ENCODE measurements at regions not wholly inside any gene's neighbourhood (a gene's known extent, or its start where the extent isn't known, plus 50 kb on each side); places are given as distances from the start of the nearest gene placed in this dataset.

DNA sequence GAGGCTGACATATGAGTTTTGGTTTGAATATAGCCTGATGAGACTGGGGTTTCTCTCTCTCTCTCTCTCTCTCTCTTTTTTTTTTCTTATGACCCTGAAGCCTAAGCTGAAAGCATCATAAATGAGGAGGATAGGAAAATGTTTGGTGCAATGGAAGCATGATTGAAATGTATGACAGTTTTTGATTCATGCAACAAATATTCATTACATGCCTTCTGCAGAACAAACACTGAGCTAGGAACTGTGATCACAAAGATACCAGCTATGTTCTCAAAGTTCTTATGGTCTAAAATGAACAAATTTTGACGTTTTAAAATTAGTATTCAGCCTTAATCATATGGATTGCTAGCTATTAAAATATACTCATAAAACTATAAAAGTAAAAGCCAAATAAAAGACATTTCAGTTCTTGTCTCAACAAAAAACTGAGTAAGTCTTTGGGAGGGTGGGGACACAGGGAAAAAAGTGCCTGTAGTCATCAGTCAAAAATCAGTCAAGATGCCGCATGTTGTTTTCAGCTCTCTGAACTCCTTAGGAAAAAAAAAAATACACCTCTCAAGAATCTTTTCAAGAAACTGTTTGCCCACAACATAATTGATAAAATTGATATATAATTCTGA lies 57.2 kb downstream of the NKX6-1 start:
- DNase-seq (ENCODE audit: low read depth, low spot score) = no peak

DNA sequence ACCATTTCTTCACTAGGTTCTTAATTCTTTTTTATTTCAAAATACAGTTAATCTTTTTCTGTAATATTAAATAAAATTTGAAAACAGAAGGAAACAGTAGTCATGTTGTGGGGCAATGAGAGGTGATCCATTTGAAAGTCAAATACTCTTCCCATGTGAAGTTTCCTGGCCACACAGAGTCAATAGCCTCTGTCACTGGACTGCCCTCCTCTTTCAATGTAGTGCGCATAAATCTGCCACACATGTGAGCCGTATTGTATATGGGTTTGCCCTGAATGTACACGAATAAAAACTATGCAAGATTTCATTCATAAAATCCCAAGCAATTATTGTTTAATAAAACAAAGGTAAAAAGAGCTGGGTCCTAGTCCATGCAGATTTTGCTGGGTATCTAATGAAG lies 59.1 kb downstream of the NKX6-1 start:
- no peak for DNase-seq (ENCODE audit: low read depth, low spot score)

DNA sequence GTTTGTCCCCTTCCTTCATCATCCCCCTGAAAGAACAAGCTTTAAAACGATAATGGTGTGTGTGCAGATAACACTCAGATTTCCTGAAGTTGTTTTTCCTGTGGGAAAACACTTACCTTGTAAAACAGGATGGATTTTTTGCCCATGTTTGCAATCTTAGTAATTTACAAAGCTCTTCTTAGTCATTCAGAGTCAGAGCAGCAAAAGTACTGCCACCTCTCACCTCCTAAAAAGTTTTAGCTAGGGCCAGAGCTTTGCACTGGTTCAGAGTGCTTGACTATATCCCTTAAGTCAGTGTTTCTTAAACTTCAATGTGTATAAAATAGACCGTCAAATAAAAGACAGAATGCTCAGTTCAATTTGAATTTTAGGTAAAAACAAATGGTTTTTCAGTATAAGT lies 62.3 kb downstream of the NKX6-1 start:
- no peak for DNase-seq (ENCODE audit: low read depth, low spot score)

DNA sequence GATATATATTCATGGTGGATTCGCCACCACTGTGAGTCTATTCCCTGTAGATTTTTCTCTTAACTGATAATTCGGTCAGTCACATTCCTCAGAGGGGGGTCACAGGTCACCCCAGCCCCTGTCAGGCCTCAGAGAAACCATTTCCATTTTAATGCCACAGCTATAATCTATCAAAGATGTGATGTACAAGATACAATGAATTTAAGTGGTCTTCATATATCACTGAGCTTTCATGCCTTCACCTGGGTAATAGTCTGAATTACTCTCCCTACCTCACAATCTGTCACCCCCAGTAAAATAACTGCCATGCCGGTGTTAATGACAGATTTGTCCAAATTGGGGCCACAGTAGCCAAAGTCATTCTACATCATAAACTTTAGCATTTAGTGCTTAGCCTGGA lies 64.7 kb downstream of the NKX6-1 start:
- no peak for DNase-seq (ENCODE audit: low read depth, low spot score)

DNA sequence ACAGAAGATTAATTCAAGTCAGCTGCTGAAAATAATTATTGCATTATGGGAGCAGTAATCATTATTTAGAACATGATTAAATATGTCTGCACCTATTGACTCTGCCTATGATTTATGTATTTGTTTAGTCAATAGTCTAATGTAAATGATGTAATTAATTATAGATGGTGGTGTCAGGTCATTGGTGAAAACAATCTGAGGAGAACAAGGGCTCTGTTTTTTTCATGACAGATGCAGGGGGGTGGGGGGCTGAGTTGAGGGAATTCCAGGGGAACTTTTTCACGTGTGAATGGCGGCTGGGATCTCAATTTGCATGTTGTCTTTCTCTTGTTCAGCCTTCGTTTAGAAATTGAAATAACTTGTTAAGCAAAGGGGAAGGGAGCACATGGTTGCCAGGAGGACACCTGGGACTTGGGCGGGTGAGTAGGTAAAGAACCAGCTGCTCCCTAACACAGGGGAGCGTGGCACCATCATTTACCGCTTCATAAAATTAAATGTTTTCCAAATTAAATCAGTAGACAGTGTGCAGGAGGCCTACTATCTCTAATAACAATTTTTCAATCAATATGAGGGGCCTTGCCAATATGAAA lies 65.4 kb downstream of the NKX6-1 start:
- no peak for DNase-seq (ENCODE audit: low read depth, low spot score)

DNA sequence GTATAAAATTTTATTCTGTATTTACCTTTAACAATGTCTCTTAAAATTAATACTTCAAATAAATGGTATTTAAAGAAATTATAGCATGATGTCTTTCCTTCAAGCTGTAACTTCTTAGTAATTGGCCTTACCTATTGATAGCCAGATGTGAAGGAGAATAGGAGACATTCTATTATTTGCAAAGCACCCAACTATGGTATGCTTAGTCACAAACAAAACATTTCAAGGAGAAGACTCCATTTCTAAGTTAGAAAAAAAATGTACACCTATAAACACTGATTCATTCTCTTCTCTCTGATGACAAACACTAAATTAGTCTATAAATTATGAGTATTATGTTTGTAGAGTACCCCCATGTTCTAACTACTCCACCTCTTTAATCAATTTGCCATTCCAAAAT lies 66.4 kb downstream of the NKX6-1 start:
- no peak for DNase-seq (ENCODE audit: low read depth, low spot score)

DNA sequence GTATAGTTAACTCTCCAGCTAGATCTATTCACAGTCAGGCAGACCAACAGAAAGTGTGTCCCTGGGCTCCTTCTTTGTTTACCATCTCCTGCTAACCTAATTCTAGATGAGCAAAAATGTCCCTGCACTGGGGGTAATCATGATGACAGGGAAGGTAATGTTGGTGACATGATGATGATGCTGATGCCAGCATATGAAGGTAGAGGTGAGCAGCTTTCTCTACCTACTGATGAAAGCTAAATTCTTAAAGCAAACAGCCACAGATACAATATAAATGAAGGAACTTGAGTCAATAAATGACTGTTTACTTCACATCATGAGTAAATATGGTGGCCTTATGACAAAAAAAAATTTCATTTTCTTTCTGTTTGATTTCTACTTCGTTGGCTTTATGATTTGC lies 78.5 kb downstream of the NKX6-1 start:
- DNase-seq (ENCODE audit: low read depth, low spot score) = no peak

DNA sequence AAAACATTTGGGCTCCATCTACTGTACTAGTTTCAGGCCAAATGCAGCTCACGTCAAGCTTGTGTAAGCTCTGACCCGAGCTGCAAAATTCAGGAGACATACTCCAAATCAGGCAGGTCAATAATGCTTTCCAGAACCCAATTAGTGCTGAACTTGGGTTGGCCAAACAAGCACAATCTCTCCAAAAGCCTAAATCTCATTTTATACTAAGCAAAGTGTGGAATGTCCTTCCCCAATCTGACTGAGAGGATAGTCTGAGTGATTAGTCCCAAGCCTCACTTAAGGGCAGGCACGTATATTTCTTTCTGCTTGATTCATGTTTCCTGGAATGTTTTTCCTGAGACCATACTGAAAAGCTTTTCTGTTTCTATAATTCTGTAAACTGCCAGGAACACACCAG lies 79.9 kb downstream of the NKX6-1 start:
- DNase-seq (ENCODE audit: low read depth, low spot score) = no peak

DNA sequence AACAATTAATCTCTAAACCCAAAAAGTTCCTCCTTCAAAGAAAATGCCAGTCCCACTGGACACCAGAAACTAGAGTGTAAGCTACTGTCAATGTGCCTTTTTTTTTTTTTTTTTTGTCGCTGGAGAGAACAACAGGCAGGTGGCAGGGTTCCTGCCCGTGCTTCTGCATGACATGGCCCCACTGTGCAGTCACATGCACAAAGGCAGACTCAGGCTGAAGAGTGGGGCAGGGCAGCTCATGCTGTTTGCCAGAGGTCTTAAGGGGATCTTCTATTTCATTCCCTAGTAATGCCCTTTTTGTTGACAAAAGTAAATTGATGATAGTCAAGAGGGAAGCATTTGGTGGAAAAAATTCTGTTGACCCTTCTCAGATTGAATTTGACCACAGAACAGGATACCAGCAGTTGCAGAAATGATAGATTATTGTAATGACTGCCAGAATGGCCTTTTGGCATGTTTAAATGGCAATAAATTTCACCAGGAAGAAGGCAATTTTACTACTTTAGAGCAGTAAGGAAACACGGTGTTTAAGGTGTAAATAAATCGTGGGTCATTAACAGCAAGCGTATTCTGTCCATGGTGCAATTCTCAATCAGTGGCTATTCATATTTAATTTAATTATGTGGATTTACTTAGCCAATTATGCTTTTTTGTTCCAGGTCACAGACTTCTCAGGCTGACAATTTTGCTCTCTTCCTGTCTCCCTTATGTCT lies 80.9 kb downstream of the NKX6-1 start:
- DNase-seq (ENCODE audit: low read depth, low spot score) = peak; percentile 4

DNA sequence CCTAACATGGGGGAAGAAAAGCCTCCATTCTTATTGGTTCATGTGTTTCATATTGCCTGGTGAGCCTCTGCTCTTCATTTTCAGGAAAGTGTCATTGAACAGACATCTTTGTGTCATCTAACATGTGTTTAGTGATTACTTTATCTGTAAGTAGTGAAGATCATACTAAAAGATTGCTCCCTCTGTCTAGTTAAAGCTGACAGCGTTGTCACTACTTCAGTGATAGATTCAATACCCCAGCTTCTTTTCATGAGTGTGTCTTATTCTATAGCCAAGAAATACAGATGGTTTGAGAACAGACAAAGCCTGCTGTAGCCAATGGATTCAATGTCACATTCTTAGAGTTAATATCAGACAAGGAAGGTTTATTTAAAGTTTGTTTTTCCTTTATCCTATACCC lies 85.1 kb downstream of the NKX6-1 start:
- no peak for DNase-seq (ENCODE audit: low read depth, low spot score)

DNA sequence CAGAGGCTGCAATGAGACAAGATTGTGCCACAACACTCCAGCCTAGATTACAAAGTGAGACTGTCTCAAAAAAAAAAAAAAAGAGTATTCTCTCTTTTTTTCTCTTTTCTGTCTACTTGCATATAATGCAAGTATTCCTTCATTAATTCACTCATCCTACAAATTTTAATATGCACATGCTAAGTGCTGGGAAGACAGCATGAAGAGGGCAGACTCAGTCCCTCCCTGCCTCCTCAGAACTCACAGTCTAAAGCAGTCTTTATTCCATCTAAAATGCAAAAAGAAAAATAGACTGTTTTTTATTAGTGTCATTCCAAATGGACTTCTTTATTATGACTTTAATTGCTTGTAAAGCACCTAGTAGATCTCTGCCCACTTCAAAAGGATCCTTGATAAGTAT lies 85.6 kb downstream of the NKX6-1 start:
- DNase-seq (ENCODE audit: low read depth, low spot score) = no peak

DNA sequence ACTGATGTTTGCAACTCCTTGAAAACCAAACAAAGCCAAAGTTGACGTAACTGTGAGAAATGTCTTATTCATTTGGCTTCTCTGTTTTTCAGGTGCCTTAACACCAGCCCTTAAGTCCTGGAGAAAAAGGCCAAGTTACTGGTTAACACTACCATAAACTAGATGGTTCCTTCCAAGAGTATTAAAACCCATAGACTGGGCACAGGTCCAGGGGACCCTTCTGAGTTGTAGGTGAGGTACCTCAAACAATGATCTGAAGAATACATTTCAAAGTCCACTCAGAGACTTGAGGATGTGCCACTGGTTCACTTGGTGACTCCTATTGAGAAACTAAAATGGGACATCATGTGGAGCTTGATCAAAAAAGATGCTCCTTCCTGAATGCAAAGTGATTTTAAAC lies 87.0 kb downstream of the NKX6-1 start:
- no peak for DNase-seq (ENCODE audit: low read depth, low spot score)

DNA sequence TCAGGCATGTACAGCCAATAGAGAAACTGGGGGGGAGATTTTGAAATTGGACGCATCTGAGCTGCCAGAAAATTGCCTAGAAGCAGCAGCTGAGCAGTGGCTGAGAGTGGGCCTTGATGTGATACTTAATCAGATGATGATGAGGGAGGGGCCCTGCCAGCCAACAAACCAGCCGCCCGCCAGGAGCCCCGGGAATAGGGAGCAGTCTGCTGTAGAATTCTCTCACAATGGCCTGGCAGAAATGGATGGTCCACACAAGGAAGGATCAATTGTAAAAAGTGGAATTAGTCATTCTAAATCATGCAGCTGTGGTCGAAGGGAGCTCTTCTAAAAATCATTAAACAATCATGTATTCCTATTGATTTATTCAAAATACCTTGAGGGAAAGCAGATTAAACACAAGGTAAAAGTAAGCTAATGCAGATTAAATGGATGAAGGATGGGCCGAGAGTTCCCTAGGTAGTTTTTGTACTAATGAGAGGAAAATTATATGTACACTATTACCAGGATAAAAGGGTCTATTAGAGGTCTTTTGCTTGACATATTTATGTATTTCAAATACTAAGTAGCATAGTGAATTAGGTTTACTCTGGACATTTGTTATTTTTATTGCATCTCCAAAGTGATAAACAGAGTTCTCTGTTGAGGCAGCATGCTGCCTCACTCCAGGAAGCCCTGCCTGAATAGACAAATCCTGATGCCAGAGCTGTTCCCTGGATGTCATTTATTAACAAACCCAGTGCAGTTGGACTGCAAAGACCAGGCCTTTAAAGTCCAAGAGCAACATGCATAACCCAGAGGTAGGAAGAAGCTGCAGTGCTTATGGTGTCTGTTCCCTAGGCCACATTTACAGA lies 91.3 kb downstream of the NKX6-1 start:
- DNase-seq (ENCODE audit: low read depth, low spot score) = no peak

DNA sequence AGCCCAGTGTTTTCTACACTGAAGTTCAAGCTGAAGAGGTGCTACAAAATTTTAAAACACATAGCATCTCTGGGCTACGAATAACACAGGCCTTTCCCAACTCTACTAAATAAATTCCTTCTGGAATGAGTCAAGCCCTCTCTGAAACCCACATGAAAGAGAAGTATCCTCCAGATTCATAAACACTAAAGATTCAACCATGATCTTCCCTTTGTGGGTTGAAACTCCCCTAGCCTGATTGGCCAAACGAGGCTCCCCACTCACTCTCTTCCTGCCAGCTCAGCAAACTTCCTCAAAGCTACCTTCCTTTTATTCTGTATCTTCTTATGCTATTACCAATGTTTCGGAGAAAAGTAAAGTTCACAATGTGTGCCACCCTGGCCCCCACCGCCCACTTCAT lies 95.4 kb downstream of the NKX6-1 start:
- DNase-seq (ENCODE audit: low read depth, low spot score) = no peak

DNA sequence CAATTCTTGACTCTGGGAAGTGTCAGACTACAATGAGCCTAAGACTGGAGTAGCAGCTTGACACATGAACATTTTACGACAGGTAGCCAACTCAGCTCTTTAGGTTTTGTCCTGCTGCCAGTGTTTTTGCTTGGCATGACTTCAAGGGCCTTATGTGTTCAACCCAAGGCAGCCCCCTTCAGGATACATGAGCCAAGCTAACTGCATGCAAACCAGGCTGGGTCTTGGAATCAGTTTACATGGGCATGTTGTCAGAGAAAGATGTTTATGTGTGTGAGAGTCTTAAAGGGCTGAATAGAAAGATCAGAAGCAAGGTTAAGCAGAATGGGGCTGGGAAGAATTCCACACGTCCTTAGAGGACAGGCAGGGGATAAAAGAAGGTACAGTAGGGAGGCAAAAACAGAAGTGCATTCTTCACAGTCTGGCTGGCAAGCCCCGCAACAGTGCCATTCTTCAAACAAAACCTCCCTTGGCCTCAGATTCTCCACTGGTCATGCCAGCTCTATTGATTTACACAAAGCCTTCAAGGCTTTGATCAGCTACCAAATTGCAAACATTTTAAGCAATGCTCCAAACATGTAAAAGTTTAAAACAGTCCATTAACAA lies 97.3 kb downstream of the NKX6-1 start:
- no peak for DNase-seq (ENCODE audit: low read depth, low spot score)

DNA sequence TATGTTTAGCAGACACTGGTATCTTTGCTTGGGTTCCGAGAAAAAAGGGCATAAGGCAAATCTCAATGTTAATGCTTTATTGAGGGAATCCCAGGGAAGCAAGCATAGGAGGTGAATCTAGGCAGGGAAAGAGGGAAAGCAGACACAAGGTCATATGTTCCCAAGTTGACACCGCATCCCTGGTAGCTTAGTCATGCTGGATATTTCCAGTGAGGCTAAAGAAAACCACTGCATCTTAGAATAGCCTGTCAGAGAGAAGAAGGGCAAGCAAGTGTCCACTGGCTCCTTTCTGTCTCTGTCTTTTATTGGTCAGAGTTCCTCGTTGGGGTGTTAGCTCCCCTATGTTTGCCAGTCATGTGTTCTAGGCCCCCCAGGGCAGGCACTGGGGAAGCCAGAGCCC lies 104.7 kb downstream of the NKX6-1 start:
- no peak for DNase-seq (ENCODE audit: low read depth, low spot score)

DNA sequence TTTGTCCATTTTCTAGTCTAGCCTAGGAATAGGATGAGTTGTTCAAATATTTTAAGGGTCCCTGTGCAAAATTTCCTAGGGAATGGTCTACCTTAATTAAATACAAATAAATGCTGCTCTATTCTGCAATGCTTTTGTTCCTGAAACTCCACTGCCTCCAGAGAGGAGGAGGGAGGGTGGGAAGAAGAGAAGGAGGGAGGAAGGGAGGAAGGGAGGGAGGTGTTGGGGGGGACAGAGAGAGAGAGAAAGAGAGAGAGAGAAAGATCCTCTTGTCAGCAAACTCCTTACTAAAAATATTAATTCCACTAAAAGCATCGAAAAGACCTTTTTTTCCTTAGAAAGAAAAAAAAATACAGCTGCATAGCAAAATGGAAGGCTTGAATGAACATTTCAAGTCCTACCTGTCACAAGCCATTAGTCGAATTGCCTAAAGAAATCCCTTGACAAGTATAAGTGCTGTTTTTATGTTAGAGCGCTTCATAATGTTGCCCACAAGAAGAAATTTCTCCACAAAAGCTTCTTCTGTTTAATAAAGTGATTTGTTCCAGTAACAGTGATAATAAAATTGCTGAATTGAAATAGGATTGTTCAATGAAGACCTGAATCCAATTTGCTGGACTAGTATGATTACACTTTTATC lies 106.0 kb downstream of the NKX6-1 start:
- DNase-seq (ENCODE audit: low read depth, low spot score) = no peak

DNA sequence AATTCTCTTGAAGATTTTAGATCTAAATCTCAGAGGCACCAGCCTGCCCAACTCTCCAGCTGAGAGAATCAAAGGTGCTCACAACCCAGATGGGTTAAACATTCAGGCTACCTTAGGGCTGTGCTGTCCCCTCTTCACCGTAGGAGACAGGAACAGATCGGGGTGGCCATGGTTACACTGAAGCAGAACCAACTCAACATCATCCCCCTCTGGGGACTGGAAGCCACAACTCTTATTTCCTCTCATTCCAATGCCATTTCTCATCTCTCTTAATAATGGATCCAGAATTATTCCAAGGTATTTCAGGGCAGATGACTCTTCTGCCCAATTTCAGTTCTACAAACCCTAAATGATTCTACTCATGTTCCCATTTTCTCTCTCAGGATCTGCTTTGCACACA lies 109.7 kb downstream of the NKX6-1 start:
- DNase-seq (ENCODE audit: low read depth, low spot score) = no peak

DNA sequence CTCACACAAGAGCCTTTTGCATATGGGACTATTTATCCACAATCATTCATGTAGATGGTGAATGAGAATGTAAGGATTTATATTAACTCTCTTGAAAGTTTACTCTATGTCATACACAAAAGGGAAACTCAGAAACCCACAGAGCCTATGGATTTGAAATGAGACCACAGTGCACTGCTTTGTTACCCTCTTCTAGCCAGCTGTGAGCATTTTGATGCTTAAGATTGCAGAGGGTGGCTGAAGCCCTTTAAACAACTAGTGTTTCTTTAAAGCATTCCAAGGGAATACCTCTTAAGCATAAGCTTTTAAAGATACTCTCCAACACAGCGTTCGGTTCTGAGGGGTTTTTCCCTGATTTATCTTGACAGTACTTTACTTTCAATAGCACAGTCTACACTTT lies 113.9 kb downstream of the NKX6-1 start:
- no peak for DNase-seq (ENCODE audit: low read depth, low spot score)

DNA sequence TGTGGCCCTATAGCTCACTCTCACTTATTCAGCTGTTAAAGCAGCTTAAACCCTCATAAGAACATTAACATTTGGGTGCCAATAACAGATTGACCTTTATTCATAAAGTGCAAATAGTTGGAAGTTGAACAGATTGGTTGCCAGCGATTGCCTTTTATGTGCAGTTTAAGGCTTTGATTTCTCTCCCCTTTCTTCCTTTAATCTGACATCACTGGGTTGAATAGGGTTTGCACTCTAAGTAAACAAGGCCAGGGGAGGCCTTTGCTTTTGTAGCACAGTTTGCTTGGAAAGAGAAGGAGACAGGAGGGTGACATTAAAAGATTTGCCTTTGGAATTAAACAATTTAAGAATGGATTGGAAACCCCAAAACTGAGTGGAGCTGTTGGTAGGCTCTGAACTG lies 114.3 kb downstream of the NKX6-1 start:
- DNase-seq (ENCODE audit: low read depth, low spot score) = no peak

DNA sequence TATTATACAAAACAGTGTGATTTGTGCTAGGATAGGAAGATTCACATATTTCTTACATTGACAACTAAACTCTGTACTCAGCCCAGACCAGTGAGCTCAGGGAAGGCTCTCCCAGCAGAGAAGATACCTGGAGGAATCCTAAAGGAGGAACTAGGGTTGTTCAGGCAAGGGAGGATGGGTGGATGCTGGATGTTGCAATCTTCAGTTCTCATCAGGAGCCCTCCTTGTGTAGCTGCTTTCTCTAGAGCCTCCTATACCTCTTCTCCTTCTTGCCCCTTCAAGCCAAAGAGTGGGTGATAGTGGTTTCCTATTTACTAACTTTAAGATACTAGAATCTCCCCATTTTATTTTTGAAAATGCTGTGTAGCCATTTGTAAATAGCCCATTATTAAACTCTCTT lies 117.3 kb downstream of the NKX6-1 start:
- no peak for DNase-seq (ENCODE audit: low read depth, low spot score)
